ENCODE measurements at regions not wholly inside any gene's neighbourhood (a gene's known extent, or its start where the extent isn't known, plus 50 kb on each side); places are given as distances from the start of the nearest gene placed in this dataset.

- DNase-seq (ENCODE audit: low read depth in 2 of 3, low spot score in 2 of 3): no peak
Measured at GRCh38 chr16:17885659-17886207, 415.0 kb upstream of the XYLT1 start.

- no peak for DNase-seq (ENCODE audit: low read depth in 2 of 3, low spot score in 2 of 3)
Measured at GRCh38 chr16:17877821-17878360, 407.1 kb upstream of the XYLT1 start.

GRCh38 chr16:17866996-17867395 is 396.2 kb upstream of the XYLT1 start:
- DNase-seq (ENCODE audit: low read depth in 2 of 3, low spot score in 2 of 3): no peak

- no peak for DNase-seq (ENCODE audit: low read depth in 2 of 3, low spot score in 2 of 3)
Measured at GRCh38 chr16:17861981-17862479, 391.3 kb upstream of the XYLT1 start.

DNA sequence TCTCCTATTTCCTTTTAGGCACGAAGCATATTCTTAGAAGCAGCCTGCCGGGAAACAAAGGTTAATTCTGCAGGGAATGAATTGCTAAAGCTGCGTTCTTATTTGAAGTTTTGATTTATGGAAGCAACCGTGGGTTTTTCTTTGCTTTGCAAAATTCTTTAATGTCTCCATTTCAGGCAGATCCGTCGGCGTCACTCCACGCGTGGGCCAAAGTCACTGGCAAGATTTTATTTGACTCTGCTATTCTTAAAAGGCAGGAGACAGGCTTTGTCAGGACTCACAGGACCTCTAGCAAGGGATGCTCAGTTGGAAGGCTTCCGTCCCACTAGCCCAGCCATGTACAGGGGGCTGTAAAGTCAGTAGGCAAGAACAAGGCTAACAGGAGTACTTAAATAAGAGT is 387.3 kb upstream of the XYLT1 start:
- DNase-seq (ENCODE audit: low read depth in 2 of 3, low spot score in 2 of 3): no peak

DNA sequence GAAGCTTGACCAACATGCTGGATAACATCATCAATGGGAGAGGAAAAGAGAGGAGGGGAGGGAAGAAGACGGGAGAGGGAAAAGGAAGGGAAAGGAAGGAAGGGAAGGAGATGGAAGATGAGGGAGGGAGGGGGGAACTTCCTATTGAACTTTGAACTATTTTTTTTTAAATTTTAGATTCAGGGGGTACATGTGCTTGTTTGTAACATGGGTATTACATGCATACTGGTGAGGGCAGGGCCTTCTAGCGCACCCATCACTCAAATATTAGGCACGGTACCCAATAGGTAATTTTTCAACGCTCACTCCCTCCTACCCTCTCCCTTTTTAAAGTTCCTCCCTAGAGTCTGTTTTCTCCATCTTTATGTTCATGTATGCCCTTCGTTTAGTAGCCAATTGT is 383.2 kb upstream of the XYLT1 start:
- no peak for DNase-seq (ENCODE audit: low read depth in 2 of 3, low spot score in 2 of 3)

DNA sequence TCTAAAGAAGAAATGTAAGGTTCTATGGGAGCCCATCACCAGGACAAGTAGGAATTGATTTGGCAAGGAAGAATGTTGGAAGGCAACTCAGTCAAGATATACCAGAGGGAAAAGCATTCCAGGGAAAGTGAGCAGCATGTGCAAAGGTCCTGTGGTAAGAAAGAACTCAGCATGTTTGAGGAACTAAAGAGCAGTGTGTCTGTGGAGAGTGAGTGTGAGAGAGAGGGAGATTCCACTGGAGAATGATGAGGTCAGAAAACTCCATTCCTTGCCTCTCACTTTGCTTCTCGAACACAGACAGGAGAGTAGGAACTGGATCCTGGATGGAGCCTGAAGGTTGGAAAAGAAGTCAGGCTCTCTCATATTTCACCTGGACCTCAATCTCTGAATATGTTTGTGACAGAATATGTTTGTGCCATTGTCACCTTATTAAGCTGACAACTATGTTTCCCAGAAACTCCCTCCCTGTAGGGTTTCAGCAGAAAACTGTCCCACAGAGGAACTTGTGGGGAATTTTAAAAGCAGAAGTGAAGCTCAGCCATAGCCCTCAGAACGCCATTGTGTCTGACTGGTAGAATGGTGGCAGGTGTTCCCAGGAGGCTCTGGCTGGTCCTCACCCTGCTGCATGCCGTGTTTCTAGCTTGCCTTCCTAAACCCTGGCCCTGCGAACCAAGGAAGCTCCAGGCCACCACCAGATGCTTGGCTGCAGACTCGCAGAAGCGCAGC is 382.4 kb upstream of the XYLT1 start:
- no peak for DNase-seq (ENCODE audit: low read depth in 2 of 3, low spot score in 2 of 3)

- no peak for DNase-seq (ENCODE audit: low read depth in 2 of 3, low spot score in 2 of 3)
Measured at GRCh38 chr16:17850581-17851250, 380.0 kb upstream of the XYLT1 start.

DNA sequence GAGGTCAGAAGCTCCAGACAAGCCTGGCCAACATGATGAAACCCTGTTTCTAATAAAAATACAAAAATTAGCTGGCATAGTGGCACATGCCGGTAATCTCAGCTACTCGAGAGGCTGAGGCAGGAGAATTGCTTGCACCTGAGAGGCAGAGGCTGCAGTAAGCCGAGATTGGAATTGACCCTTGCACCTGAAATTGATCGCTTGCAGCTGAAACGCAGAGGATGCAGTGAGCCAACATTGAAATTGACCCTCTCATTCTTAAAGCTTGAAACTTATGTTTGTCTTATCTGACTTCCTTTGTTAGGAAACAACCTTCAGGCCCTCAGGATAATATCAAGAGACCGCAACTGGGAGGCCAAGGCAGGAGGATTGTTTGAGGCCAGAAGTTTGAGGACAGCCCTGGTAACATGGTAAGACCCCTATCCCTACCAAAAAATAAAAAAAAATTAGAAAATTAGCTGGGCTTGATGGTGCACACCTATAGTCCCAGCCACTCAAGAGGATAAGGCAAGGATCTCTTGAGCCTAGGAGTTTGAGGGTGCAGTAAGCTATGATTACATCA is 376.6 kb upstream of the XYLT1 start:
- no peak for DNase-seq (ENCODE audit: low read depth in 2 of 3, low spot score in 2 of 3)

GRCh38 chr16:17846030-17846429 is 375.3 kb upstream of the XYLT1 start:
- no peak for DNase-seq (ENCODE audit: low read depth in 2 of 3, low spot score in 2 of 3)

DNA sequence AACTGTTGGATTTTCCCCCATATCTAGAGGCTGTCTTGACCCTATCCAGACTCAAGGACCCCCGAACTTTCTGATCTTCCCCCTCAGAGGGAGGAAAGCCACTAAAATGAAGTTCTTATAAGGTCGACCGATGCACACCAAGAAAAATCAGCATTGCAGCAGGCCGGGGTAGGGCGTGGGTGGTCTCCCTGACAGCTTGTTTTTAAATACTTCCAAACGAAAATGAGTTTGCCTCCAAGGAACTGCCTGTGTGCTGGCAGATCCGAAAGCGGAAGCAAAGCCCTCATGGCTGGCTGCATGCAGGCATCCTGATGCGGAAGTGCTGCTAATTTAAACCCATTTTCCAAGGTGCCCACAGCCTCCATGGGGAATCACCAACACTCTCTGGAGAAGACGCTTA is 374.3 kb upstream of the XYLT1 start:
- DNase-seq (ENCODE audit: low read depth in 2 of 3, low spot score in 2 of 3): no peak

GRCh38 chr16:17843905-17844304 is 373.1 kb upstream of the XYLT1 start:
- no peak for DNase-seq (ENCODE audit: low read depth in 2 of 3, low spot score in 2 of 3)

GRCh38 chr16:17839907-17840306 is 369.1 kb upstream of the XYLT1 start:
- DNase-seq (ENCODE audit: low read depth in 2 of 3, low spot score in 2 of 3): no peak

- no peak for DNase-seq (ENCODE audit: low read depth in 2 of 3, low spot score in 2 of 3)
Measured at GRCh38 chr16:17839272-17839671, 368.5 kb upstream of the XYLT1 start.

GRCh38 chr16:17836868-17837602 is 366.3 kb upstream of the XYLT1 start:
- DNase-seq (ENCODE audit: low read depth in 2 of 3, low spot score in 2 of 3): no peak

GRCh38 chr16:17835118-17835876 is 364.5 kb upstream of the XYLT1 start:
- no peak for DNase-seq (ENCODE audit: low read depth in 2 of 3, low spot score in 2 of 3)

- no peak for DNase-seq (ENCODE audit: low read depth in 2 of 3, low spot score in 2 of 3)
Measured at GRCh38 chr16:17832738-17833137, 362.0 kb upstream of the XYLT1 start.

- DNase-seq (ENCODE audit: low read depth in 2 of 3, low spot score in 2 of 3): no peak
Measured at GRCh38 chr16:17831330-17831729, 360.6 kb upstream of the XYLT1 start.

DNA sequence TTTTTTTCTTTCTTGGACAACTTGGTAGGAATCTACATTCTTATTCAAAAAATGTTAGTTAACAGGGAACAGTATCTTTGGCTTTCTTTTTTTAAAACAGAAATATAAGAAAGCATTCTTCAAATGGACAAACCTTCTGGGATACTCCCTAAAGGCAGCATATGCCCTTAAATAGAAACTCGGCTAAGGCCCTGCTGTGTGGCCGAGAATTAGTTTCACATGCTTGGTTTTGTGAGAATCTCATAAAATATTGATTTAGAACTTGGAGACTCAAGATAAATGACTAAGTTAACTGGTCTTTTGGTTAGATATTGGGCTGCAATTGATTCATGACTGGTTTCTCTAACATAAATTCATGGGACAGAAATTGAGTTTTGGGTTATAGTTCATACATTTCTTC is 359.9 kb upstream of the XYLT1 start:
- DNase-seq (ENCODE audit: low read depth in 2 of 3, low spot score in 2 of 3): no peak

- DNase-seq (ENCODE audit: low read depth in 2 of 3, low spot score in 2 of 3): no peak
Measured at GRCh38 chr16:17829811-17830210, 359.1 kb upstream of the XYLT1 start.
